ENCODE measurements at regions not wholly inside any gene's neighbourhood (a gene's known extent, or its start where the extent isn't known, plus 50 kb on each side); places are given as distances from the start of the nearest gene placed in this dataset.

DNA sequence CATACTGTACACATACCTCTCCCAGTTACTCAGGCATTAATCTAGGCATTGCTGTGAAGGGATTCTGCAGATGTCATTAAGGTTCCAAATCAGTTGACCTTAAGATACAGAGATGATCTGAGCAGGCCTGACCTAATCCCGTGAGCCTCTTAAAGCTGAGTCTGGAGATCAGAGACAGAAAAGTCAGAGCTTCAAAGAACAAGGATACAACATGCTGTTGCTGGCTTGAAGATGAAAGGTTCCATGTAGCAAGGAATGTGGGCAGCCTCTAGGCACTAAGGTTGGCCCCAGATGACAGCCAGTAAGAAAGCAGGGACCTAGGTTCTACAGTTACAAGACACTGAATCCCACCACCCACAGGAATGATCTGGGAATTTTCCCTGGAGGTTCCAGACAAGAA, 81.1 kb downstream of the MAP1LC3B2 start:
- Histone ChIP-seq H2AFZ (ENCODE audit: low read length) (no peak overlapping the region), H3K9me3 (ENCODE audit: low read length) (no peaks in the 10 kb centered on the region), H3K79me2 (ENCODE audit: insufficient read depth, low read length) (no peaks in the 10 kb centered on the region), H4K20me1 (ENCODE audit: insufficient read depth, low read length) (no peaks in the 10 kb centered on the region), H3K4me2 (ENCODE audit: low read length) (no peak overlapping the region), H3K4me1 (ENCODE audit: insufficient read depth, low read length, severe bottlenecking) (peaks cover 4% of the 10 kb centered on the region), H3F3A (ENCODE audit: insufficient read depth, low read length) (no peaks in the 10 kb centered on the region), H3K27me3 (ENCODE audit: insufficient read depth, low read length) (peaks cover 7% of the 10 kb centered on the region), H3K4me3 (ENCODE audit: low read depth, low read length, poor library complexity, severe bottlenecking) (no peak overlapping the region), H3K9me2 (ENCODE audit: low read depth, low read length) (no peaks in the 10 kb centered on the region), H3K27ac (ENCODE audit: low read depth, low read length, poor library complexity, severe bottlenecking) (no peak overlapping the region), H3K36me3 (ENCODE audit: insufficient read depth, low read length) (no peaks in the 10 kb centered on the region), H3K9ac (ENCODE audit: low read length) (no peak overlapping the region)
- TF ChIP-seq, protein P1, sequence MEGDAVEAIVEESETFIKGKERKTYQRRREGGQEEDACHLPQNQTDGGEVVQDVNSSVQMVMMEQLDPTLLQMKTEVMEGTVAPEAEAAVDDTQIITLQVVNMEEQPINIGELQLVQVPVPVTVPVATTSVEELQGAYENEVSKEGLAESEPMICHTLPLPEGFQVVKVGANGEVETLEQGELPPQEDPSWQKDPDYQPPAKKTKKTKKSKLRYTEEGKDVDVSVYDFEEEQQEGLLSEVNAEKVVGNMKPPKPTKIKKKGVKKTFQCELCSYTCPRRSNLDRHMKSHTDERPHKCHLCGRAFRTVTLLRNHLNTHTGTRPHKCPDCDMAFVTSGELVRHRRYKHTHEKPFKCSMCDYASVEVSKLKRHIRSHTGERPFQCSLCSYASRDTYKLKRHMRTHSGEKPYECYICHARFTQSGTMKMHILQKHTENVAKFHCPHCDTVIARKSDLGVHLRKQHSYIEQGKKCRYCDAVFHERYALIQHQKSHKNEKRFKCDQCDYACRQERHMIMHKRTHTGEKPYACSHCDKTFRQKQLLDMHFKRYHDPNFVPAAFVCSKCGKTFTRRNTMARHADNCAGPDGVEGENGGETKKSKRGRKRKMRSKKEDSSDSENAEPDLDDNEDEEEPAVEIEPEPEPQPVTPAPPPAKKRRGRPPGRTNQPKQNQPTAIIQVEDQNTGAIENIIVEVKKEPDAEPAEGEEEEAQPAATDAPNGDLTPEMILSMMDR (IDR thresholded peaks at IDR 0.05; ENCODE audit: low read length): no peak
- TF ChIP-seq EZH2 (IDR thresholded peaks at IDR 0.05; ENCODE audit: borderline replicate concordance, low read length): no peak

DNA sequence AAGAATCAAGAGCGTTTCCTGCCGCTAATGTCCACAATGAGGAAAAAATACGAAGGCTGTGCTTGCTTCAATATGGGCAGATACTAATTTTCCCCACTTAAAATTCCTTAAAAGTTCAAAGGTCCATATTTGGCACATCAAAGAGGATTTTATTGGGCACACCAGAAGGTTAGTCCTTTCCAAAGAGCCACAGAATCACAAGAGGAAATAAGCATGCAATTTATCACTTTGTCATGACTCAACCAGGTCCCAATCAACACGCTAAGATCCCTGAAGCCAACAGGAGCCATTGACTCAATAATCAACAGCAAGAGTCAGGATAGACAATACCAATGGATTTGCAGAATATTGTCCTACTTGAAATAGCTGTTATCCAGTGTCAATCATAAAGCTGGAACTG, 80.6 kb downstream of the MAP1LC3B2 start:
- no peak overlapping the region for H3K4me2 ChIP-seq (ENCODE audit: low read length)
- H3K9ac ChIP-seq (ENCODE audit: low read length): no peak overlapping the region
- H3K27ac ChIP-seq (ENCODE audit: low read depth, low read length, poor library complexity, severe bottlenecking): no peak overlapping the region
- H3F3A ChIP-seq (ENCODE audit: insufficient read depth, low read length): no peaks in the 10 kb centered on the region
- no peaks in the 10 kb centered on the region for H3K9me3 ChIP-seq (ENCODE audit: low read length)
- H3K27me3 ChIP-seq (ENCODE audit: insufficient read depth, low read length): peaks cover 7% of the 10 kb centered on the region
- H4K20me1 ChIP-seq (ENCODE audit: insufficient read depth, low read length): no peaks in the 10 kb centered on the region
- H2AFZ ChIP-seq (ENCODE audit: low read length): no peak overlapping the region
- H3K4me1 ChIP-seq (ENCODE audit: insufficient read depth, low read length, severe bottlenecking): peaks cover 4% of the 10 kb centered on the region
- no peak for TF ChIP-seq EZH2 (IDR thresholded peaks at IDR 0.05; ENCODE audit: borderline replicate concordance, low read length)
- TF ChIP-seq, protein P1 (IDR thresholded peaks at IDR 0.05; ENCODE audit: low read length): no peak
- H3K9me2 ChIP-seq (ENCODE audit: low read depth, low read length): no peaks in the 10 kb centered on the region
- no peaks in the 10 kb centered on the region for H3K36me3 ChIP-seq (ENCODE audit: insufficient read depth, low read length)
- H3K4me3 ChIP-seq (ENCODE audit: low read depth, low read length, poor library complexity, severe bottlenecking): no peak overlapping the region
- no peaks in the 10 kb centered on the region for H3K79me2 ChIP-seq (ENCODE audit: insufficient read depth, low read length)

DNA sequence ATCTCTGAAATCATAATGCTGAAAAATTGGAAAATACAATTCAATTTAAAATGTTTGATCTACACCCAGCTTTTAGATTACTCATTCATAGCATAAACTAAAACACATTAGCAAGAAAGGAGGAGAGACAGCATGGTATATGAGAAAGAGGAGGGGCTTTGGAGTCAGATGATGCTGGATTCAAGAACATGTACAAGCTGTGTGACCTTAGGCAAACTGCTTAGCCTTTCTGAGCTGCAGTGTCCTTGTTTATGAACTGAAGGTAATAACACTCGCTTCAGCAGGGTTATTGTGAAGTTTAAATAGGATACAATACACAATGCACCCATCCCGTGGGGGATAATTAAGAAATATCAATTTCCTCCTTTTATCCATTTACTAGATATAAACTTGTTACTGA, 79.2 kb downstream of the MAP1LC3B2 start:
- peaks cover 4% of the 10 kb centered on the region for H3K4me1 ChIP-seq (ENCODE audit: insufficient read depth, low read length, severe bottlenecking)

More for the DNA sequence above, 79.2 kb downstream of the MAP1LC3B2 start:
- no peaks in the 10 kb centered on the region for H3K36me3 ChIP-seq (ENCODE audit: insufficient read depth, low read length)
- H4K20me1 ChIP-seq (ENCODE audit: insufficient read depth, low read length): no peaks in the 10 kb centered on the region
- H3K79me2 ChIP-seq (ENCODE audit: insufficient read depth, low read length): no peaks in the 10 kb centered on the region
- H3K9ac ChIP-seq (ENCODE audit: low read length): no peak overlapping the region
- no peak overlapping the region for H3K4me3 ChIP-seq (ENCODE audit: low read depth, low read length, poor library complexity, severe bottlenecking)
- H3K27ac ChIP-seq (ENCODE audit: low read depth, low read length, poor library complexity, severe bottlenecking): no peak overlapping the region
- H2AFZ ChIP-seq (ENCODE audit: low read length): no peak overlapping the region
- H3K9me2 ChIP-seq (ENCODE audit: low read depth, low read length): no peaks in the 10 kb centered on the region
- H3K27me3 ChIP-seq (ENCODE audit: insufficient read depth, low read length): peaks cover 7% of the 10 kb centered on the region
- TF ChIP-seq, protein P1 (IDR thresholded peaks at IDR 0.05; ENCODE audit: low read length): no peak
- TF ChIP-seq EZH2 (IDR thresholded peaks at IDR 0.05; ENCODE audit: borderline replicate concordance, low read length): no peak
- H3F3A ChIP-seq (ENCODE audit: insufficient read depth, low read length): no peaks in the 10 kb centered on the region
- H3K9me3 ChIP-seq (ENCODE audit: low read length): no peaks in the 10 kb centered on the region
- H3K4me2 ChIP-seq (ENCODE audit: low read length): no peak overlapping the region
